ENCODE measurements at regions not wholly inside any gene's neighbourhood (a gene's known extent, or its start where the extent isn't known, plus 50 kb on each side); places are given as distances from the start of the nearest gene placed in this dataset.

DNA sequence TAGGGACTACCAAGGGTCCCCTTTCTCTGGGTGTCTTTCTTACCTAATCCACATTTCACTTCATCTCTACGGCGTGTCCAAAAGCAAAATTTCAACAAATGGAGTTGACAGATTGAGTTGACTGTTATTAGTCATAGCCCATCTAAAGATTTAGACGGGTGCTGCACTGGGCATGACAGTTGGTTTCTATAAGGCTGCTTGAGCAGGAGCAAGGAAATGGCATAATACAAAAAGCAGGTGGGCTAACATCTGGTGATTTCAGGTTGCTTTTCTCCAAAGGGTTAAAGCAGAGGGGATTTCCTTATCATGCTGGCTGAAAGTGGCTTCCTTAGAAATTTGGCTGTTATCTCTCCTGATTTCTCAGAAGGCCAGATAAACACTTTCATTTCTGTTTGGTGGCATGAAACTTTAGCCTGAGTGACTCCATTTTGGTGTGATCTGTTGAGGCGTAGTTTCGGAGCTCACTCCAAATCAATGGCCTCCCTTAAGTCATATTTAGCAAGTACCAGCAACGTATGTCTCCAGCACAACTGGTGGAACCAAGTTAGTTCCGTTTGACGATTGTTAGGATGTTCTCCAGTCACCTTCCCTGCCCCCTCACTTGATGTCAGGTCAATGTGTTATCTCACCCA is 440.4 kb downstream of the FGF9 start:
- no peaks in the 10 kb centered on the region for H4K20me1 ChIP-seq (ENCODE audit: control insufficient read depth, extremely low read depth, insufficient read depth, low read length)
- no peak overlapping the region for H3K9ac ChIP-seq (ENCODE audit: control insufficient read depth, extremely low read depth, insufficient read depth, low read length)
- FAIRE-seq: no peak
- dilution Hi-C loops (cut with MboI; ENCODE audit: extremely low pct_ligation_motif_present, low sequenced_read_pairs): no loop called here
- H3K4me3 ChIP-seq (ENCODE audit: control insufficient read depth in 2 of 3, extremely low read depth in 1 of 3, insufficient read depth in 2 of 3, low read depth in 1 of 3, low read length in 3 of 3): no peak overlapping the region
- H3K79me2 ChIP-seq (ENCODE audit: control insufficient read depth, insufficient read depth, low read length): no peaks in the 10 kb centered on the region
- no peaks in the 10 kb centered on the region for H3K36me3 ChIP-seq (ENCODE audit: control insufficient read depth in 2 of 2, extremely low read depth in 1 of 2, insufficient read depth in 2 of 2, low read length in 2 of 2)
- no peak overlapping the region for H3K4me2 ChIP-seq (ENCODE audit: control insufficient read depth, extremely low read depth, insufficient read depth, low read depth, low read length)
- no peak for TF ChIP-seq EZH2 (IDR thresholded peaks at IDR 0.05; ENCODE audit: low read length)
- TF ChIP-seq, protein P1, sequence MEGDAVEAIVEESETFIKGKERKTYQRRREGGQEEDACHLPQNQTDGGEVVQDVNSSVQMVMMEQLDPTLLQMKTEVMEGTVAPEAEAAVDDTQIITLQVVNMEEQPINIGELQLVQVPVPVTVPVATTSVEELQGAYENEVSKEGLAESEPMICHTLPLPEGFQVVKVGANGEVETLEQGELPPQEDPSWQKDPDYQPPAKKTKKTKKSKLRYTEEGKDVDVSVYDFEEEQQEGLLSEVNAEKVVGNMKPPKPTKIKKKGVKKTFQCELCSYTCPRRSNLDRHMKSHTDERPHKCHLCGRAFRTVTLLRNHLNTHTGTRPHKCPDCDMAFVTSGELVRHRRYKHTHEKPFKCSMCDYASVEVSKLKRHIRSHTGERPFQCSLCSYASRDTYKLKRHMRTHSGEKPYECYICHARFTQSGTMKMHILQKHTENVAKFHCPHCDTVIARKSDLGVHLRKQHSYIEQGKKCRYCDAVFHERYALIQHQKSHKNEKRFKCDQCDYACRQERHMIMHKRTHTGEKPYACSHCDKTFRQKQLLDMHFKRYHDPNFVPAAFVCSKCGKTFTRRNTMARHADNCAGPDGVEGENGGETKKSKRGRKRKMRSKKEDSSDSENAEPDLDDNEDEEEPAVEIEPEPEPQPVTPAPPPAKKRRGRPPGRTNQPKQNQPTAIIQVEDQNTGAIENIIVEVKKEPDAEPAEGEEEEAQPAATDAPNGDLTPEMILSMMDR (optimal IDR thresholded peaks at IDR 0.05 in 1 of 3, IDR thresholded peaks at IDR 0.05 in 1 of 3, conservative IDR thresholded peaks at IDR 0.05 in 1 of 3; ENCODE audit: extremely low read depth in 1 of 3, insufficient read depth in 2 of 3, low read length in 3 of 3): no peak
- no peaks in the 10 kb centered on the region for H3K9me1 ChIP-seq (ENCODE audit: control insufficient read depth, extremely low read depth, insufficient read depth, low read length)
- no peaks in the 10 kb centered on the region for H3K27me3 ChIP-seq (ENCODE audit: control insufficient read depth, extremely low read depth, insufficient read depth, low read length)
- no peak overlapping the region for H3K27ac ChIP-seq (ENCODE audit: control insufficient read depth, insufficient read depth, low read length)
- no peak overlapping the region for H2AFZ ChIP-seq (ENCODE audit: control insufficient read depth, low read length)
- DNase-seq (ENCODE audit: low read depth, low spot score): no peak
- H3K4me1 ChIP-seq (ENCODE audit: control insufficient read depth, extremely low read depth, insufficient read depth, low read length): no peaks in the 10 kb centered on the region
- H3K9me3 ChIP-seq (ENCODE audit: control insufficient read depth, low read depth, low read length): peaks cover 4% of the 10 kb centered on the region

DNA sequence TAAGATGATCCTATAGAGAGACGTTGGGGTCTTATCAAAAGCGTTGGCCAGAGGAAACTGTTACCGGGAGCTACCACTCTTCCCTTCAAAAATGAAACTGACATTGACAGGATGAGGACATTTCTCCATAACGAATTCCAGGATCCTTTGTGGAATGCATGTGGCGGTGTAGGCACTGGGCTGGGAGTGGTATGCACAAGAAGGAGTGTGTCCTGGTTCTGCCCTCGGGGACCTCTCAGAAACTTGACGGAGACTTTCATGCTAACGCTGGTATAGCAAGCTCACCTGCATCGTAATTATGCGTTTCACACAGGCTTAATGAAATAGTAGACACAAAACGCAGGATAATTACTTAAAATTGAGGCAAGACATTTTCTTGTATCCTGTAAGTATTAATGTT is 441.1 kb downstream of the FGF9 start:
- Histone ChIP-seq H3K9me3 (ENCODE audit: control insufficient read depth, low read depth, low read length) (peaks cover 4% of the 10 kb centered on the region), H3K4me3 (ENCODE audit: control insufficient read depth in 2 of 3, extremely low read depth in 1 of 3, insufficient read depth in 2 of 3, low read depth in 1 of 3, low read length in 3 of 3) (no peak overlapping the region), H4K20me1 (ENCODE audit: control insufficient read depth, extremely low read depth, insufficient read depth, low read length) (no peaks in the 10 kb centered on the region), H3K79me2 (ENCODE audit: control insufficient read depth, insufficient read depth, low read length) (no peaks in the 10 kb centered on the region), H3K27me3 (ENCODE audit: control insufficient read depth, extremely low read depth, insufficient read depth, low read length) (no peaks in the 10 kb centered on the region), H3K4me1 (ENCODE audit: control insufficient read depth, extremely low read depth, insufficient read depth, low read length) (no peaks in the 10 kb centered on the region), H2AFZ (ENCODE audit: control insufficient read depth, low read length) (no peak overlapping the region), H3K36me3 (ENCODE audit: control insufficient read depth in 2 of 2, extremely low read depth in 1 of 2, insufficient read depth in 2 of 2, low read length in 2 of 2) (no peaks in the 10 kb centered on the region), H3K9me1 (ENCODE audit: control insufficient read depth, extremely low read depth, insufficient read depth, low read length) (no peaks in the 10 kb centered on the region), H3K4me2 (ENCODE audit: control insufficient read depth, extremely low read depth, insufficient read depth, low read depth, low read length) (no peak overlapping the region), H3K27ac (ENCODE audit: control insufficient read depth, insufficient read depth, low read length) (no peak overlapping the region), H3K9ac (ENCODE audit: control insufficient read depth, extremely low read depth, insufficient read depth, low read length) (no peak overlapping the region)
- no peak for FAIRE-seq
- no peak for DNase-seq (ENCODE audit: low read depth, low spot score)
- no peak for TF ChIP-seq EZH2 (IDR thresholded peaks at IDR 0.05; ENCODE audit: low read length)
- TF ChIP-seq, protein P1 (optimal IDR thresholded peaks at IDR 0.05 in 1 of 3, IDR thresholded peaks at IDR 0.05 in 1 of 3, conservative IDR thresholded peaks at IDR 0.05 in 1 of 3; ENCODE audit: extremely low read depth in 1 of 3, insufficient read depth in 2 of 3, low read length in 3 of 3): no peak
- dilution Hi-C loops (cut with MboI; ENCODE audit: extremely low pct_ligation_motif_present, low sequenced_read_pairs): no loop called here

All from keratinocyte (primary cell).